B cell (primary cell): ENCODE measurements at regions not wholly inside any gene's neighbourhood (a gene's known extent, or its start where the extent isn't known, plus 50 kb on each side); places are given as distances from the start of the nearest gene placed in this dataset.

Experiments used
- CTCF ChIP-seq: fragments of 200-600 bp; IDR thresholded peaks from one replicate; pipeline ENCODE4 v1.8.0; 2022; ENCODE audit warnings: antibody characterized with exemption, mild to moderate bottlenecking
- EZH2 ChIP-seq: IDR thresholded peaks from 2 replicates; pipeline ENCODE4 v1.6.1; 2012; ENCODE audit warnings: borderline replicate concordance, low read depth, mild to moderate bottlenecking, moderate library complexity, low read length; ENCODE audit not compliant: insufficient read depth, poor library complexity, severe bottlenecking

- no peak for TF ChIP-seq CTCF
- no peak for TF ChIP-seq EZH2
Observed at GRCh38 chr3:82509106-82509842, 747.8 kb upstream of the GBE1 start.
